GM12891 (cell line): ENCODE measurements at regions not wholly inside any gene's neighbourhood (a gene's known extent, or its start where the extent isn't known, plus 50 kb on each side); places are given as distances from the start of the nearest gene placed in this dataset.

Source experiments
- PAX5 ChIP-seq: IDR thresholded peaks from 2 replicates; pipeline ENCODE4 v1.6.1; 2011; ENCODE audit warnings: low read length, moderate library complexity, mild to moderate bottlenecking; ENCODE audit not compliant: insufficient read depth, severe bottlenecking
- POLR2A ChIP-seq: IDR thresholded peaks from 2 replicates; pipeline ENCODE4 v1.6.1; 2011; ENCODE audit warnings: low read depth, low read length, control low read depth
- POLR2AphosphoS5 ChIP-seq: IDR thresholded peaks from 2 replicates; pipeline ENCODE4 v1.6.1; 2011; ENCODE audit warnings: low read depth, low read length, control low read depth
- POU2F2 ChIP-seq: IDR thresholded peaks from 2 replicates; pipeline ENCODE4 v1.6.1; 2011; ENCODE audit warnings: low read depth, mild to moderate bottlenecking, control low read depth, low read length, moderate library complexity
- SPI1 ChIP-seq: IDR thresholded peaks from 2 replicates; pipeline ENCODE4 v1.6.1; 2011; ENCODE audit warnings: low read depth, low read length, control low read depth
- TAF1 ChIP-seq: IDR thresholded peaks from 2 replicates; pipeline ENCODE4 v1.6.1; 2011; ENCODE audit warnings: low read depth, low read length, control low read depth

GRCh38 chr3:20905210-20905805, 719.3 kb upstream of the SGO1 start:
- TF ChIP-seq TAF1 (no peak), POLR2A (no peak), SPI1 (no peak), POLR2AphosphoS5 (no peak), PAX5 (no peak), POU2F2 (no peak)
